ENCODE measurements at regions not wholly inside any gene's neighbourhood (a gene's known extent, or its start where the extent isn't known, plus 50 kb on each side); places are given as distances from the start of the nearest gene placed in this dataset.
"Not testable (repeated sequence)": the region's sequence is repeated elsewhere in the genome, so short reads cannot be mapped to it uniquely, and the experiment has no call there.

DNA sequence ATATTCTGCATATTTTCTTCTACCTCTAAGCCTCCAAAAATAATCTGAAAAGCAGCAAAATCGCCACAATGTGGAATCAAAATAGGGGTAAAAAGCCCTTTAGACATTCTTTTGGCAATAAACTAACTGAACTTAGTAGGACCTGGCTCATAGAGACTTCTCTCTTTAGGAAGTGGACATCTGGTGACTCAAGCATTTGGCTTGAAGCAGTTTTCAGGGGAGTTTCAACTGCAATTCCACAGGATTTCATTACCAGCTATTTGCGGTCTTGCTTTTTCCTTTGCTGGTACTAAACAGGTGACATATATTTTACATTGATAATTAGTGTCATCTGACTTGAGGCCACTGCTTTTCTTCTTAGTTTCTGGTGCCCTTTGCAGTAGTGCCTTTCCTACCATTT is 173.2 kb upstream of the FBN2 start:
- no peak for DNase-seq (ENCODE audit: low read depth in 3 of 3, low spot score in 2 of 3)

GRCh38 chr5:128714551-128714950 is 176.5 kb upstream of the FBN2 start:
- no peak for DNase-seq (ENCODE audit: low read depth in 3 of 3, low spot score in 2 of 3)

- DNase-seq (ENCODE audit: low read depth in 3 of 3, low spot score in 2 of 3) = no peak
Observed at GRCh38 chr5:128722551-128722950, 184.5 kb upstream of the FBN2 start.

- not testable (repeated sequence) for DNase-seq (ENCODE audit: low read depth in 3 of 3, low spot score in 2 of 3)
Observed at GRCh38 chr5:128730021-128730420, 192.0 kb upstream of the FBN2 start.

GRCh38 chr5:128735656-128736055 is 197.6 kb upstream of the FBN2 start:
- not testable (repeated sequence) for DNase-seq (ENCODE audit: low read depth in 3 of 3, low spot score in 2 of 3)

GRCh38 chr5:128736553-128736952 is 198.5 kb upstream of the FBN2 start:
- no peak for DNase-seq (ENCODE audit: low read depth in 3 of 3, low spot score in 2 of 3)

DNA sequence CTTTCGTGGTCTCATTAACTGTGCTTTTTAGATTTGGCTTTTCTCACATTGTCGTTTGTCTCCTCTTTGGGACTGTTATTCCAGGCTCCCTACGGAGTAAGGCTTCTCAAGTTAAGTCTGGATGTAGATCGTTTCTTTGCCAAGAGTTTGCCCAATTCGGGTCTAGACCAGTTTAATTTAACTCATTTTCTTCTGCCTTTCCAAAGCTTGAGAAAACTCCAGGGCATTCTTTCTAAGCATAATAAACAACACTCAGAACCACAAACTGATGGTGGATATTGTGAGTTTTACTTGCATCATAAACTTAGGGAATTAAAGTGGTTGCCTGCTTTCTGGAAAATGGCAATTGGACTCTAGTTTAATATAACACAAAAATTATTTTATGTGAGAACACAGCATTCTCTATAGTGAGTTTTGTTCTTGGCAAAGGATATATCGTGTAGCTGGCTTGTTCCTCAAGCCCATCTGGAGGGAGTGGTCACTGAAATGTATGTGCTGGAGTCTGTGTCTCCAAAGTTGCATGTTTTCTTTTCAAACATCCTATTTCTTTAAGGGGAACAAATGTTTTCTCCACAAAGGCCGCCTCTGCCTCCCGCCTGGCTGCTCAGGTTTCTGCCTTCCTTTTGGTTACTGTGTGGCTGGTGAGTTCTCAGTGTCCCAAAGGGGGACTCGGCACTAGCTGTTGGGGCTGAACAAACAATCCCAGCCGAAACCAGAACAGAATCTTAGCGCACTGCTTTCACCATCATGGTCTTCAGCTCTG is 211.3 kb upstream of the FBN2 start:
- DNase-seq (ENCODE audit: low read depth in 3 of 3, low spot score in 2 of 3) = no peak

- DNase-seq (ENCODE audit: low read depth in 3 of 3, low spot score in 2 of 3) = no peak
Observed at GRCh38 chr5:128750155-128750554, 212.1 kb upstream of the FBN2 start.

- DNase-seq (ENCODE audit: low read depth in 3 of 3, low spot score in 2 of 3) = no peak
Observed at GRCh38 chr5:128757196-128757959, 207.9 kb upstream of the SLC27A6 start.

DNA sequence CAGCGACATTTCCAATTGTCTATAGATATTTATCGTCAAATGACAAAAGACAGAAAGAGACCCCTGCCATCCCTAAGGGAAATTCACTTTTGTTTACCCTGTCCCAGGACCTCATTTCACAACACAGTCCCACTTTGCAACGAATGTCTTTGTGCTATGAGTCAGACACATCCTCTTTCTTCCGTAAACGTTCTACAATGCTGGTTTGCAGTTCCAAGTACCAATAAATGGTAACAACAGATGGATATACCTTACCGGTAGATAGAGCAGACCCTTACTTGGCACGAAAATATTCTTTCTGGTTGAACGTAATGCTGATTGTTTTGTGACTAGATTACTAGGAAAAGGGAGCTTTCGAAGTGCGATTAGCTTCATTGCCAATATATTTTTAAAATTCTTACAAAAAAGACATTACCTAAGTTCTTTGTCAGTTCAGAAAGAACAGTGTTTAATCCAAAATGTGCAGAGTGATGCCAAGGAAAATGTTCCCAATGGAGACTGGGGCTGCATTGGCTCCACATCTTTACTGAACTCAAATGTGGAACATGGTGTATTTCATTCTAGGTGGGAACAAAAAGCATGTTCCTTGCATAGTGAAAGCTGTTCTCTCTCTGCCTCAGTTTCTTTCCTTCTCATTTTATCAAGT is 202.5 kb upstream of the SLC27A6 start:
- no peak for DNase-seq (ENCODE audit: low read depth in 3 of 3, low spot score in 2 of 3)

DNA sequence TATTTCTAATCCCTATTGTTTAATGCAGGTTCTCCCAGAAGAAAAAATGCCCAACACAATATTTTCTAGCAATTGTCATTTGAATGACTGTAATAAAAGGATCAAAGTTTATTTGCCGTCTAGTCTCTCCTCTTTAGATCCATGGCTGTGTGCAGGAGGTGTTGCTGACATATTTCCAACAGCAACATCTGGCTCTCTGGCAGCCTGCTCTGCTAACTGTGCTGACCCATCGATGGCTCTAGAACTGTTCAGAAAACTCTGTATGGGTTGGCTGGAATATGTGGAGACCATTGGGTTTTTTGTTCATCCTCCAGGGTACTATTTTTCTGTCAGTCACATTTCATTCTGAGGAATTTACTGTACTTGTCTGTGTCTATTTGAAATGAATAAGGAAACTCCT is 202.0 kb upstream of the SLC27A6 start:
- no peak for DNase-seq (ENCODE audit: low read depth in 3 of 3, low spot score in 2 of 3)

DNA sequence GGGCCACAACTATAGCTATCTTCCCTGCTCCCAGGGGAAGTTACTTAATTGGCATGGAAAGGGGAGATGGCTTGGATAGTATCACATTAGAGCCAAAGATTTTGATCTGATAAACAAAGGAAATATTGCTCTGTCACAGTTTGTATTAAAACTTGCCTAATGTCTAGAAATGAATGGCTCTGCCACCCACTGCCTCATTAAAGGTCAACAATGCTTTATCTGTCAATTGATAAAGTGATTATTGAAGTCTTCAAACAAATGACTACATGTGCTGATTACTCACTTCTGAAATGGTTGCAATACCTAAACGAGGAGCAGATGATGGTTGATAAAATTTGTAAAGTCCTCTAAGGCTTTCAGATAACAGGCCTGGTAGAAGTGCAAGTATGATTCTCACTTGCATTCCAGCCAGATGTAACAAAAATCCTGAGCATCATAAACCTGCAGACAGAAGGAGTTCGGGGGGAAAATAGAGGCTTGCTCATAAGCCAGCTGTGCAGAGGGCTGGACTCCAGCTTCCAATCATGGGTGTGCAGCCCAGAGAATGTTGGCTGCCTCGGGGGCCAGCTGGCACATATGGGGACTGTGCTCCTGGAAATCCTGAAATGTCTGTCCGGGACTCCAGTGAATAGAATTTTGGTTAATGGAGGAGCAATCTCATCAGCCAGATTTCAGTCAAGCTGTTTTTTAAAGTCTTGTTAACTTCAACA is 200.5 kb upstream of the SLC27A6 start:
- no peak for DNase-seq (ENCODE audit: low read depth in 3 of 3, low spot score in 2 of 3)

DNA sequence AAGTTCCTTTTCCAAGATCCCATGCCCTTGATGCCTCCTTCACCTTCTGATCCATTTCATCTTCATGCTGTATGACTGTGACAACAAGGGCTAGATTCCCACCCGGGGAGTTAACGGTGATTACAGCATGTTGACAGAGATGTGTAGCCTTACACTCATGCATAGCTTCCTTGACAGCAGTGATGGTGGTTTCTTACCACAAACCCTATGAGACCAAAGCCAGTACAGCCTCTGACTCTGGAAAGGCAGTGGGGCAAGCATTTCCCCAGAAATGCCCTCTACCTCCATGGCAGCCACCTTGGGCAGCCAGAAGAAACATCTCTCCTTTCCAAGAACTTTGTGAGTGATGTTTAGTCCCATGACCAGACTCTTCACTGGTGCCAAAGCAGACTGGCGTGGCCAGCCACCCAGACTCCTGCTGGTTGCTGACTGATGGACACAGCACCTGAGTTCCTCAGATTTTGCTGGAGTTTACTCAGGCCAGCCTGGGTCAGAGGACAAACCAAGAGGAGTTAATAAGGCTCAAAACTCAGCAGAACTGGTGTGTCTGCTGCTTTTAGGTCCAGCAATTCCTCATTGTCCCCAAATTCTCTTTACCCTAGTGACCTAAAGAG is 199.7 kb upstream of the SLC27A6 start:
- DNase-seq (ENCODE audit: low read depth in 3 of 3, low spot score in 2 of 3) = no peak

DNA sequence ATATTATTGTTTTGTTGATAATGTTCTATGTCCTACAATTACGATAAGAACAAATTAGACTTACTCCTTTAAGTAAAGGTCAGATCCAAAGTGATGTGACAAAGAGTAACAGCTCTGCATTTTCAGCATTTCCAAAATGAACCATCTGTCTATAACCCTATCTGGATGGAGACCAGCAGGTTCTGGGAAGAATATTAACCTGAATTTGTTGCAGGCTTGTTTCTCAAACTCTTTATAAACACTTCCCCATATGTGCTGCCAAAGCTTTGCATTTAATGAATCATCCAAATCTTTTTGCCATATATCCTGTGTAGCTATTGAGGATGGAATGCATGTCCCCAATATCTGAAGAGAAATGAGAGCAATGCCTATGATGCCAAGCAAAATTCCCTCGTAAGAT is 198.9 kb upstream of the SLC27A6 start:
- no peak for DNase-seq (ENCODE audit: low read depth in 3 of 3, low spot score in 2 of 3)

GRCh38 chr5:128770907-128771306 is 194.4 kb upstream of the SLC27A6 start:
- DNase-seq (ENCODE audit: low read depth in 3 of 3, low spot score in 2 of 3) = no peak

GRCh38 chr5:128772356-128772755 is 192.9 kb upstream of the SLC27A6 start:
- DNase-seq (ENCODE audit: low read depth in 3 of 3, low spot score in 2 of 3) = no peak

DNA sequence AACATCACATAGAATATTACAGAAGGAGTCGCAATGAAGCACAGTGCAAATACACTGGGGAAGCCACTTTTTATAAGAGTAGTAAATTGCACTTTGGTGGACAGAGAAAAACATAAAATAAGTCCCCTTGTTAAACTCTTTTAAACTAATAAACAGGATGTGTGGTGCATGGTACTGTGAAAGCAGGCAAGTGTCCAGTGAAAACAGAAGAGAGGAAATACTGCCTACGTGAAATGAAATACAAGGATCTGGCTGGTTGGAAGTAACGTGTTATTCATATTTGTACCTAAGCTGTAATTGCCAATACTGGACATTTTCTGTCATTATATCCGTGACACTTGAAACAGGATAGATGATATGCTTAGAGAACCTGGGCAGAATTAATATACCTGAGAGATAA is 191.9 kb upstream of the SLC27A6 start:
- DNase-seq (ENCODE audit: low read depth in 3 of 3, low spot score in 2 of 3) = no peak

GRCh38 chr5:128774605-128775004 is 190.7 kb upstream of the SLC27A6 start:
- no peak for DNase-seq (ENCODE audit: low read depth in 3 of 3, low spot score in 2 of 3)

GRCh38 chr5:128775558-128775957 is 189.7 kb upstream of the SLC27A6 start:
- DNase-seq (ENCODE audit: low read depth in 3 of 3, low spot score in 2 of 3) = no peak

DNA sequence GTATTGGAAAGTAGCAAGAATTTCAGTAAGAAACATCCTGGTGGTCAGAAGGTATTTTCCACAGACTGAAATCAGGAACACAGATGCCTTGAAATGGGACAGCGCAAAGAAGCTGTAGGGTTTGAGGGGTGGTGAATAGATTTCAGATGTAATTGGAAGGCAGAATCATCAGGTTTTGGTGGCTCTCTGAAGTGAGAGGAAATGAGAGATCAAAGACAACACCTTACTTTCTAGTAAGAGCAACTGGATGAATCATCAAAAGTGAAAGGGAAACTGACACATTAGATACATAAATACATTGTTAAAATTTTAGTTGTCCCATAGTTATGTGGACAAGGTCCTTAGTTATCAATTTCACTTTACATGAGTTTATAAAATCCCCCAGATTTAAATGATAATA is 188.2 kb upstream of the SLC27A6 start:
- DNase-seq (ENCODE audit: low read depth in 3 of 3, low spot score in 2 of 3) = no peak

DNA sequence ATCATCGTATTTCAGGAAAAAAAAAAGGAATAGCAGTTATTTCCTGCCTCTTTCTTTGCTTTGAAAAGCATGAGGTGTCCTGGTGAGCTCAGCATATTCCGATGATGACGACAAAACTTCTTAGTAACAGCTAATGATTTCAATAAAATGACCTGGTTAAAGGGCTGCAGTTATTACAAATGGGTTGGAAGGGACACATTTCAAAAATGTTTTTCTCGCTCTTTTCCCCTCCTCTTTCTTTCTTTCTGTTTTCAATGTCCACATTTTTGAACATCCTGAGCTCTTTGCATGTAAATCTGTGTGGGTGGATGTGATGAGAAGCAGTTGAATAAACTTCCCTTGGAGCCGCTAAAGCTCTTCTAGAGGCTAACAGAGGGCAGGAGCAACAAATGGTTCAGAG is 186.8 kb upstream of the SLC27A6 start:
- no peak for DNase-seq (ENCODE audit: low read depth in 3 of 3, low spot score in 2 of 3)

All from right renal cortex interstitium (tissue), 3 donors.